ENCODE measurements at regions not wholly inside any gene's neighbourhood (a gene's known extent, or its start where the extent isn't known, plus 50 kb on each side); places are given as distances from the start of the nearest gene placed in this dataset.

DNA sequence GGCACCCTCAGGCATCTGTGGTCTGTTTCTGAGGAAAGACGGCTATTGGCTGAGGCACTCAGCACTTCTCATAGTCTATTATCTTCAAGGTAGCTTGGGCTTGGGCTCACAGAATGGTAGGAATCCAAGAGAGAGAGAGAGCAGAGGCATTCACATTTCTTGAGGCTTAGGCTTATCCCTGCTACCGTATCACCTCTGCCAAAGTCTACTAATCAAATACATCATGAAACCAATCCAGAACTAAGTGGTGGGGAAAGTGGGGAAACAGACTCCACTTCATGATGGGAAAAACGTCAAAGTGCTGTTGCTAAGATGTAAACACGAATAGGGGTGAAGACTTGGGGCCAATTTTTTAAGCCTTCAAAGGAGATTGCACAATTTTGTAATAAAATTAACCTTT lies 271.1 kb upstream of the SEMA3D start:
- ATAC-seq (no peak), DNase-seq (ENCODE audit: extremely low read depth in 1 of 4, low spot score in 3 of 4) (no peak), FAIRE-seq (no peak)
- 2% methylated on average over 4 of the region's 4 CpGs for WGBS (ENCODE audit: insufficient coverage, low coverage, missing lambda C conversion rate)
- Histone ChIP-seq H3K4me3 (no peak overlapping the region), H3K4me2 (ENCODE audit: insufficient read depth, low read length) (no peak overlapping the region), H3K27ac (ENCODE audit: extremely low read depth, low read depth, low read length) (no peak overlapping the region), H3K9me3 (replicated peaks; ENCODE audit: control insufficient read depth, insufficient read depth, low read depth, low read length) (no peaks in the 10 kb centered on the region), H3K9ac (ENCODE audit: insufficient read depth in 1 of 2, low read depth in 2 of 2, low read length in 2 of 2) (no peak overlapping the region), H4K20me1 (replicated peaks; ENCODE audit: control insufficient read depth, insufficient read depth, low read length) (no peaks in the 10 kb centered on the region), H3K4me1 (replicated peaks in 1 of 2; ENCODE audit: control insufficient read depth in 2 of 2, insufficient read depth in 2 of 2, low read length in 2 of 2) (no peaks in the 10 kb centered on the region), H3K27me3 (ENCODE audit: control insufficient read depth in 2 of 2, insufficient read depth in 2 of 2, low read length in 2 of 2) (no peaks in the 10 kb centered on the region), H3K79me2 (ENCODE audit: control insufficient read depth, insufficient read depth, low read length) (no peaks in the 10 kb centered on the region), H2AFZ (ENCODE audit: low read depth, low read length) (no peak overlapping the region), H3K9me1 (ENCODE audit: control insufficient read depth, insufficient read depth, low read length) (no peaks in the 10 kb centered on the region), H3K36me3 (ENCODE audit: control insufficient read depth, insufficient read depth, low read length) (no peaks in the 10 kb centered on the region)
- BruUV-seq (replicated peaks) = no TSS peak
- ChIA-PET CTCF (ENCODE audit: low intra/inter-chr PET ratio) (no interaction called here), POLR2A (no interaction called here)
- in situ Hi-C loops (cut with MboI) (no loop called here), intact Hi-C loops (cut with micrococcal nuclease) (no loop called here)
- TF ChIP-seq, protein P1, sequence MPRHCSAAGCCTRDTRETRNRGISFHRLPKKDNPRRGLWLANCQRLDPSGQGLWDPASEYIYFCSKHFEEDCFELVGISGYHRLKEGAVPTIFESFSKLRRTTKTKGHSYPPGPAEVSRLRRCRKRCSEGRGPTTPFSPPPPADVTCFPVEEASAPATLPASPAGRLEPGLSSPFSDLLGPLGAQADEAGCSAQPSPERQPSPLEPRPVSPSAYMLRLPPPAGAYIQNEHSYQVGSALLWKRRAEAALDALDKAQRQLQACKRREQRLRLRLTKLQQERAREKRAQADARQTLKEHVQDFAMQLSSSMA (CRISPR knock-in tag; IDR thresholded peaks at IDR 0.05) = no peak
- TF ChIP-seq CHD2 (IDR thresholded peaks at IDR 0.05; ENCODE audit: low read depth, low read length) = no peak
- no peak for TF ChIP-seq FOXJ2 (tag; IDR thresholded peaks at IDR 0.05)
- TF ChIP-seq STAT5A (IDR thresholded peaks at IDR 0.05; ENCODE audit: borderline replicate concordance, low read length) = no peak
- no peak for TF ChIP-seq ZNF780A (CRISPR knock-in tag; IDR thresholded peaks at IDR 0.05)
- no peak for TF ChIP-seq BHLHE40 (IDR thresholded peaks at IDR 0.05; ENCODE audit: low read length)
- TF ChIP-seq KLF10 (CRISPR knock-in tag; IDR thresholded peaks at IDR 0.05) = no peak
- TF ChIP-seq, protein P2, sequence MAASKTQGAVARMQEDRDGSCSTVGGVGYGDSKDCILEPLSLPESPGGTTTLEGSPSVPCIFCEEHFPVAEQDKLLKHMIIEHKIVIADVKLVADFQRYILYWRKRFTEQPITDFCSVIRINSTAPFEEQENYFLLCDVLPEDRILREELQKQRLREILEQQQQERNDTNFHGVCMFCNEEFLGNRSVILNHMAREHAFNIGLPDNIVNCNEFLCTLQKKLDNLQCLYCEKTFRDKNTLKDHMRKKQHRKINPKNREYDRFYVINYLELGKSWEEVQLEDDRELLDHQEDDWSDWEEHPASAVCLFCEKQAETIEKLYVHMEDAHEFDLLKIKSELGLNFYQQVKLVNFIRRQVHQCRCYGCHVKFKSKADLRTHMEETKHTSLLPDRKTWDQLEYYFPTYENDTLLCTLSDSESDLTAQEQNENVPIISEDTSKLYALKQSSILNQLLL (CRISPR knock-in tag; IDR thresholded peaks at IDR 0.05; ENCODE audit: borderline replicate concordance) = no peak
- no peak for TF ChIP-seq ZNF444 (CRISPR knock-in tag; IDR thresholded peaks at IDR 0.05)

Data from K562 (cell line).